HG03354 (cell line): ENCODE measurements at regions not wholly inside any gene's neighbourhood (a gene's known extent, or its start where the extent isn't known, plus 50 kb on each side); places are given as distances from the start of the nearest gene placed in this dataset.
"Not testable (repeated sequence)": the region's sequence is repeated elsewhere in the genome, so short reads cannot be mapped to it uniquely, and the experiment has no call there.

Experiments
- ATAC-seq: cut with Tn5 transposase; IDR thresholded peaks from one replicate; pipeline ENCODE4 v1.9.1; 2021; ENCODE audit warnings: mild to moderate bottlenecking; ENCODE audit not compliant: unreplicated experiment, poor library complexity, severe bottlenecking

- no peak for ATAC-seq
Observed at GRCh38 chr7:89849052-89849451, 305.2 kb upstream of the STEAP1 start.

GRCh38 chr7:89857053-89857452 is 297.2 kb upstream of the STEAP1 start:
- not testable (repeated sequence) for ATAC-seq

- no peak for ATAC-seq
Observed at GRCh38 chr7:89857767-89858166, 296.5 kb upstream of the STEAP1 start.

GRCh38 chr7:89887489-89887888 is 266.8 kb upstream of the STEAP1 start:
- ATAC-seq: no peak

GRCh38 chr7:89908736-89909135 is 245.5 kb upstream of the STEAP1 start:
- no peak for ATAC-seq

- no peak for ATAC-seq
Observed at GRCh38 chr7:89914711-89915110, 239.6 kb upstream of the STEAP1 start.

GRCh38 chr7:89926194-89926593 is 228.1 kb upstream of the STEAP1 start:
- no peak for ATAC-seq

GRCh38 chr7:89926701-89927100 is 227.6 kb upstream of the STEAP1 start:
- ATAC-seq: no peak

- no peak for ATAC-seq
Observed at GRCh38 chr7:89927762-89928161, 226.5 kb upstream of the STEAP1 start.

GRCh38 chr7:89928451-89928850 is 225.8 kb upstream of the STEAP1 start:
- no peak for ATAC-seq

- ATAC-seq: no peak
Observed at GRCh38 chr7:89934101-89934500, 220.2 kb upstream of the STEAP1 start.

GRCh38 chr7:89943525-89944050 is 210.7 kb upstream of the STEAP1 start:
- no peak for ATAC-seq

GRCh38 chr7:89958525-89959068 is 195.7 kb upstream of the STEAP1 start:
- ATAC-seq: no peak

- no peak for ATAC-seq
Observed at GRCh38 chr7:89966067-89966664, 188.1 kb upstream of the STEAP1 start.

GRCh38 chr7:89975577-89975976 is 178.7 kb upstream of the STEAP1 start:
- no peak for ATAC-seq

GRCh38 chr7:89987665-89988064 is 166.6 kb upstream of the STEAP1 start:
- no peak for ATAC-seq

- no peak for ATAC-seq
Observed at GRCh38 chr7:89988074-89988473, 166.2 kb upstream of the STEAP1 start.

- ATAC-seq: no peak
Observed at GRCh38 chr7:89989454-89989853, 164.8 kb upstream of the STEAP1 start.

- ATAC-seq: no peak
Observed at GRCh38 chr7:89994483-89994882, 159.8 kb upstream of the STEAP1 start.

- no peak for ATAC-seq
Observed at GRCh38 chr7:89998554-89998953, 155.7 kb upstream of the STEAP1 start.

GRCh38 chr7:90005836-90006235 is 148.4 kb upstream of the STEAP1 start:
- ATAC-seq: no peak
